OCI-LY1 (cell line): ENCODE measurements at regions not wholly inside any gene's neighbourhood (a gene's known extent, or its start where the extent isn't known, plus 50 kb on each side); places are given as distances from the start of the nearest gene placed in this dataset.

Experiments
- CTCF ChIP-seq: fragments of 200-600 bp; sonication (generic), shearing (Covaris generic); IDR thresholded peaks from 2 replicates; pipeline ENCODE4 v1.5.1; 2017; ENCODE audit warnings: mild to moderate bottlenecking, antibody characterized with exemption, low read length, moderate library complexity, mixed read lengths
- EZH2 ChIP-seq: fragments of 200-600 bp; sonication (generic), shearing (Covaris generic); IDR thresholded peaks from 2 replicates; pipeline ENCODE4 v1.8.0; 2017; ENCODE audit warnings: borderline replicate concordance, mixed run types, mild to moderate bottlenecking, antibody characterized with exemption, low read length, moderate library complexity, mixed read lengths

- TF ChIP-seq CTCF (no peak), EZH2 (no peak)
These were observed 95.2 kb downstream of the EDEM1 start for GRCh38 chr3:5282703-5283102.
